PFSK-1 (cell line): ENCODE measurements at regions not wholly inside any gene's neighbourhood (a gene's known extent, or its start where the extent isn't known, plus 50 kb on each side); places are given as distances from the start of the nearest gene placed in this dataset.

Experiments used
- FOXP2 ChIP-seq: optimal IDR thresholded peaks from 2 replicates; pipeline ENCODE3; 2011; ENCODE audit warnings: borderline replicate concordance, control low read depth, inconsistent platforms; ENCODE audit not compliant: insufficient read depth; ENCODE audit errors: extremely low read length, extremely low read depth
- POLR2AphosphoS5 ChIP-seq: IDR thresholded peaks from 2 replicates; pipeline ENCODE4 v1.6.1; 2012; ENCODE audit warnings: low read depth, mild to moderate bottlenecking, control low read depth, low read length, moderate library complexity
- REST ChIP-seq, 2 experiments: IDR thresholded peaks; 2 replicates each; pipeline versions ENCODE4 v1.6.1 to v1.8.0; 2011 to 2012; ENCODE audit warnings: low read depth in 2 of 2, low read length in 2 of 2, control low read depth in 1 of 2, inconsistent platforms in 1 of 2, mild to moderate bottlenecking in 1 of 2, moderate library complexity in 1 of 2; ENCODE audit not compliant: insufficient read depth in 1 of 2
- SIN3A ChIP-seq: IDR thresholded peaks from 2 replicates; pipeline ENCODE4 v1.6.1; 2012; ENCODE audit warnings: mild to moderate bottlenecking, low read length, moderate library complexity, borderline replicate concordance; ENCODE audit not compliant: insufficient read depth
- TAF1 ChIP-seq: IDR thresholded peaks from 2 replicates; pipeline ENCODE4 v1.6.1; 2012; ENCODE audit warnings: low read length, control low read depth, borderline replicate concordance; ENCODE audit not compliant: insufficient read depth

DNA sequence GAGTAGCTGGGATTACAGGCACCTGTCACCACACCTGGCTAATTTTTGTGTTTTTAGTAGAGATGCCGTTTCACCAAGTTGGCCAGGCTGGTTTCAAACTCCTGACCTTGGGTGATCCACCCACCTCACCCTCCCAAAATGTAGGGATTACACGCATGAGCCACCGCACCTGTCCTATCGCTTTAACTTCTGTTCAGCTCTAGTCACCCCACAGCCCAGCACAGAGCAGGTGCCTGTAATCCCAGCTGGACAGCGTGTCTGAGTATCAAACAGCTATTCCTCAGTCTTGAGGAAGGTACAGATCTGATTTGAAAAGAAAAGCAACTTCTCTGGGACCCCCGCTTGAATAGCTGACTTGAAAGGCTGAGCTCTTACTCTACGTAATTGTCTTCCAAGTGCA, 149.1 kb downstream of the CTTN start:
- TF ChIP-seq TAF1 = no peak
- no peak for TF ChIP-seq SIN3A
- no peak for TF ChIP-seq REST (IDR thresholded peaks at IDR 0.05; ENCODE audit: insufficient read depth in 1 of 2, low read depth in 2 of 2, low read length in 2 of 2)
- TF ChIP-seq FOXP2 = no peak
- TF ChIP-seq POLR2AphosphoS5 = no peak

DNA sequence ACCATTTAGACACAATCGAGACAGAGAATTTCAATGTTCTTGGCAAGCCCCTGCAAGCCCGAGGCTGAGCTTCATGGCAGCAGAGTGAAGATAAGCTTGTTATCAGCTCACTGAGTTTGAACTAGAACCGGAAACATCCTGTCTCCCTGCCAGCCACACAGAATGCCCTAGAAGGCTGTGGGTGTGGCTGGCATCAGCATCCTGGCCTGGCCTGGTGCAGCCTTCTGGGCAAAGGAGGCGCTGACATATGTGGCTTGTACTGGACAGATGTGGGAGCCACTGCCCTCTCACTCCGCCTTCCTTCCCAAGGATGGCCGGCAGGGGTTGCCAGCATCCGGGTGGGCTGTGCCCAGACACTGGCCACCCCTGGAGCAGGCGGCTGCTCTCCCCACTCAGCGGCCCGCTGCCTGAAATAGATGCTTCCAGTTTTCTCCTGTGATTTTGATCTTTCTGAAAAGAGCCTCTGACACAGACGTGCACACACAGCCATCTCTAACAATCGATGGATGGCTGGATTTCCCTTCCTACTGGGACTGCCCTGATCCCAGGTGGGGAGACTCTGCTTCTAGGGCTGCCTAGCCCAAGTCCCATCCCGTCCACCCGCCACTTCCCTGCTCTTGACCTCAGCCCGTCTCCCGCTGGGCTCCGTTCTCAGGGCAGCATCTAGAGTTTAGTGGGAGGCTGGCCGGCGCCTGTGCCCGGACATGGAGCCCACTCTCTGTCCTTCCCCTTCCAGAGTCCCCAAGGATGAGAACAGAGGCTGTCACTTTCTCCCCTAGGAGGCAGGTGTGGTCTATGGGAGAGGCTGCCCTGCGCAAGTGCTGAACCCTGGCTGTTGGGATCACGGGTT, 149.7 kb downstream of the CTTN start:
- TF ChIP-seq FOXP2 (no peak), POLR2AphosphoS5 (no peak), SIN3A (no peak), TAF1 (no peak), REST (IDR thresholded peaks at IDR 0.05; ENCODE audit: insufficient read depth in 1 of 2, low read depth in 2 of 2, low read length in 2 of 2) (no peak)

DNA sequence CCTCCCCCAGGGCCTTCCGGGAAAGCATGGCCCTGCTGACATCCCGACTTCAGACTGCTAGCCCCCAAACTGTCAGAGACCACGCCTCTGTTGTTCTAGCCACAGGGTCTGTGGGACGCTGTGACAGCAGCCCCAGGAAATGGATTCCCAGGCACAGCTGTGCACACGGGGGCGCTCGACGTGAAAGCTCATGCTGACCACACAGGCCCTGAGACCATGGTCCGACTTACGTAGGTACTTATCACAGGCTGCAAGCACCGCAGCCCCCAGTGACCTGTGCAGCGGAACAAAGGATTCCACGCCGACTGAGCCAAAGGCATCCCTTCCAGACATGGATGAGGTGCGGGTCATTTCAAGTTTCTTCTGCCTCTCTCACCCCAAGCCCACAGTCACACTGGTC, 150.6 kb downstream of the CTTN start:
- TF ChIP-seq TAF1 (no peak), REST (IDR thresholded peaks at IDR 0.05; ENCODE audit: insufficient read depth in 1 of 2, low read depth in 2 of 2, low read length in 2 of 2) (no peak), SIN3A (no peak), FOXP2 (no peak), POLR2AphosphoS5 (no peak)

- TF ChIP-seq FOXP2 (no peak), REST (IDR thresholded peaks at IDR 0.05; ENCODE audit: insufficient read depth in 1 of 2, low read depth in 2 of 2, low read length in 2 of 2) (no peak), TAF1 (no peak), POLR2AphosphoS5 (no peak), SIN3A (no peak)
Observed at GRCh38 chr11:70549386-70549785, 151.1 kb downstream of the CTTN start.
